ENCODE measurements at regions not wholly inside any gene's neighbourhood (a gene's known extent, or its start where the extent isn't known, plus 50 kb on each side); places are given as distances from the start of the nearest gene placed in this dataset.

GRCh38 chr4:183846951-183847350, 58.2 kb upstream of the STOX2 start:
- FAIRE-seq: no peak
- TF ChIP-seq, protein P1, sequence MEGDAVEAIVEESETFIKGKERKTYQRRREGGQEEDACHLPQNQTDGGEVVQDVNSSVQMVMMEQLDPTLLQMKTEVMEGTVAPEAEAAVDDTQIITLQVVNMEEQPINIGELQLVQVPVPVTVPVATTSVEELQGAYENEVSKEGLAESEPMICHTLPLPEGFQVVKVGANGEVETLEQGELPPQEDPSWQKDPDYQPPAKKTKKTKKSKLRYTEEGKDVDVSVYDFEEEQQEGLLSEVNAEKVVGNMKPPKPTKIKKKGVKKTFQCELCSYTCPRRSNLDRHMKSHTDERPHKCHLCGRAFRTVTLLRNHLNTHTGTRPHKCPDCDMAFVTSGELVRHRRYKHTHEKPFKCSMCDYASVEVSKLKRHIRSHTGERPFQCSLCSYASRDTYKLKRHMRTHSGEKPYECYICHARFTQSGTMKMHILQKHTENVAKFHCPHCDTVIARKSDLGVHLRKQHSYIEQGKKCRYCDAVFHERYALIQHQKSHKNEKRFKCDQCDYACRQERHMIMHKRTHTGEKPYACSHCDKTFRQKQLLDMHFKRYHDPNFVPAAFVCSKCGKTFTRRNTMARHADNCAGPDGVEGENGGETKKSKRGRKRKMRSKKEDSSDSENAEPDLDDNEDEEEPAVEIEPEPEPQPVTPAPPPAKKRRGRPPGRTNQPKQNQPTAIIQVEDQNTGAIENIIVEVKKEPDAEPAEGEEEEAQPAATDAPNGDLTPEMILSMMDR (IDR thresholded peaks at IDR 0.05; ENCODE audit: insufficient read depth, missing control alignments): no peak
- DNase-seq (ENCODE audit: insufficient read length, low spot score): no peak

- DNase-seq (ENCODE audit: insufficient read length, low spot score): no peak
- no peak for FAIRE-seq
- TF ChIP-seq, protein P1 (IDR thresholded peaks at IDR 0.05; ENCODE audit: insufficient read depth, missing control alignments): no peak
Measured at GRCh38 chr4:183848805-183849204, 56.3 kb upstream of the STOX2 start.

DNA sequence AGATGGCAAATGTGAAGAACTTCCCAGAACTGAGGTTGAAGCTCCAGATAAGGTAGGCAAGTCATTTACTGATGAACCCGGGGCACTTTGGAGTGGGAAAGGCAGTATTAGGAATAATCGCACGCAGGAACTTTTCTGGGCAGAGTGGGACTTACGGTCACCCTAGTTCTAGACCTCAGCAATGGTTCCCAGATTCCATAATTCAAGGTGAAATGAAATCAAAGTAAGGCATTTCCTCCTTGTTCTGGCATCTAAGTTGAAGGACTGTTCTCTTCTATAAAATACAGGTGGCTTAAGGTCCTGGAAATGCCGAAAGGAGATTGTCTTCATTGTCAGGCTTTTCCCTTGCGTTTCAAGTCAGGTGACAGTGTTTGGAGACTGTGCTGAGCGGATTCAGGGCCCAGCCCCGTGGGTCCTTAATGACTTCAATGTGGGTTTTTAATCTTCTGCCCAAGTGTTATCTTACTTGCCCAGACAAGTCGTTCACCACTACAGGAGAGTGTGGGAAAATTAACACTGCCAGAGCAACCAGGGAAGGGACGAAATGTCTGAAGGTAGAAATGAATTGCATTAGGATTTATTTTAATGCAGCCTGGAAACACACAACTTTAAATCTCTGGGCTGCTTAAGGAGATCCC, 52.1 kb upstream of the STOX2 start:
- TF ChIP-seq, protein P1 (IDR thresholded peaks at IDR 0.05; ENCODE audit: insufficient read depth, missing control alignments): no peak
- FAIRE-seq (no peak), DNase-seq (ENCODE audit: insufficient read length, low spot score) (no peak)

DNA sequence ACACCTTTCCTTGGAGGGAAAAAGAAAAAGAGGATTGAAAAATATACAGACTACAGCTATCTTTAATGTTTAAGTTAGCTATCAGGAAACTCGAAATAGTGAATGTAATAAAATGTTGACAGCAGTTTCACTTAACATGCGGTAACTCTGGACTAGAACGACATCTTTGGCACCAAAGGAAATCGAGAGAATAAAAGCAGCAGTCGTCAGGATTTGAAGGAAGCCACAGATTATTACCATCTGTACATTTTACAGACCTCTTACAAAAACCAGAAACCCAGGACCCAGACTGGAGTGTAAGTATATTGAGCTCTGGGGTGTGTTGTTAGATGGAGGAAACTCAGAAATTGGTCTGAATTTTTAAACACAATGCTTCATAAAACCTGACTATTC, 51.6 kb upstream of the STOX2 start:
- FAIRE-seq (no peak), DNase-seq (ENCODE audit: insufficient read length, low spot score) (no peak)
- TF ChIP-seq, protein P1 (IDR thresholded peaks at IDR 0.05; ENCODE audit: insufficient read depth, missing control alignments): no peak
